Chondrocyte (in vitro differentiated cells): ENCODE measurements at regions not wholly inside any gene's neighbourhood (a gene's known extent, or its start where the extent isn't known, plus 50 kb on each side); places are given as distances from the start of the nearest gene placed in this dataset.

Source experiments
- DNase-seq: peaks from one replicate; pipeline ENCODE4 v3.0.0; 2021; ENCODE audit warnings: mixed read lengths, low spot score
- H3K27ac Mint-ChIP-seq: one replicate; pipeline ENCODE4 v1.8.0; 2021; ENCODE audit warnings: mild to moderate bottlenecking, moderate library complexity, mixed read lengths; ENCODE audit not compliant: unreplicated experiment
- H3K27me3 Mint-ChIP-seq: 2 replicates; pipeline ENCODE4 v1.8.0; 2021; ENCODE audit warnings: low read depth, mixed read lengths
- H3K36me3 Mint-ChIP-seq: 2 replicates; pipeline ENCODE4 v1.8.0; 2021; ENCODE audit warnings: low read depth, mixed read lengths
- H3K4me1 Mint-ChIP-seq: 2 replicates; pipeline ENCODE4 v1.8.0; 2021; ENCODE audit warnings: low read depth, mild to moderate bottlenecking, mixed read lengths
- H3K4me3 Mint-ChIP-seq: one replicate; pipeline ENCODE4 v1.8.0; 2021; ENCODE audit warnings: mild to moderate bottlenecking, moderate library complexity, mixed read lengths; ENCODE audit not compliant: unreplicated experiment
- H3K9me3 Mint-ChIP-seq: 2 replicates; pipeline ENCODE4 v1.8.0; 2021; ENCODE audit warnings: low read depth, mixed read lengths
- CTCF ChIP-seq: fragments of 200-600 bp; sonication (generic); IDR thresholded peaks from 2 replicates; pipeline ENCODE4 v1.5.0; 2021; ENCODE audit warnings: antibody characterized with exemption, mild to moderate bottlenecking, moderate library complexity

- Mint-ChIP-seq H3K4me1 (peaks cover 21% of the 10 kb centered on the region), H3K27ac (no peak overlapping the region), H3K4me3 (no peak overlapping the region), H3K36me3 (no peaks in the 10 kb centered on the region), H3K9me3 (no peaks in the 10 kb centered on the region), H3K27me3 (no peaks in the 10 kb centered on the region)
- DNase-seq, result no peak
- TF ChIP-seq CTCF, result no peak
Observed at GRCh38 chr12:58296863-58297262, 355.5 kb downstream of the ATP23 start.

GRCh38 chr12:58298803-58299202 is 357.4 kb downstream of the ATP23 start:
- no peaks in the 10 kb centered on the region for H3K27me3 Mint-ChIP-seq
- peaks cover 30% of the 10 kb centered on the region for H3K4me1 Mint-ChIP-seq
- no peaks in the 10 kb centered on the region for H3K36me3 Mint-ChIP-seq
- no peak for TF ChIP-seq CTCF
- H3K27ac Mint-ChIP-seq, result no peak overlapping the region
- no peak for DNase-seq
- H3K4me3 Mint-ChIP-seq, result no peak overlapping the region
- no peaks in the 10 kb centered on the region for H3K9me3 Mint-ChIP-seq

DNA sequence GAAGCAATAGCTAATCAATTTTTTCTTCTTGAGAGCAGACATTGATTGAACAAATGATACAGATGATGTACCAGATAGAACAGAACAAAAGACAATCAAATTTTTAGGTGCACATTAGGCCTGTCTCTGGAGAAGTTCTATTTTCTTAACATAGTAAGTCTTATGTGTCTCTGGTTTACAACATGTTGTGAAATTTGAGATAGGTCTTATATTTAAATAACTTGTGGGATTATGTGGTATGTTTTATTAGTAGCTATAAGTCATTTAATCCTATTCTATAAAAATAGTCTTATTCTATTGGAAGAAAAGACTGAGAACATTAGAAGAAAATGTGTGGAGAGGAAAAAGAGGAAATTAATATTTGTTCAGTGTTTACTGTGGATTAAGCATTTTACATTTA is 358.0 kb downstream of the ATP23 start:
- no peak overlapping the region for H3K27ac Mint-ChIP-seq
- no peaks in the 10 kb centered on the region for H3K36me3 Mint-ChIP-seq
- DNase-seq, result no peak
- H3K4me1 Mint-ChIP-seq, result peaks cover 30% of the 10 kb centered on the region
- no peak for TF ChIP-seq CTCF
- H3K9me3 Mint-ChIP-seq, result no peaks in the 10 kb centered on the region
- H3K27me3 Mint-ChIP-seq, result no peaks in the 10 kb centered on the region
- H3K4me3 Mint-ChIP-seq, result no peak overlapping the region

DNA sequence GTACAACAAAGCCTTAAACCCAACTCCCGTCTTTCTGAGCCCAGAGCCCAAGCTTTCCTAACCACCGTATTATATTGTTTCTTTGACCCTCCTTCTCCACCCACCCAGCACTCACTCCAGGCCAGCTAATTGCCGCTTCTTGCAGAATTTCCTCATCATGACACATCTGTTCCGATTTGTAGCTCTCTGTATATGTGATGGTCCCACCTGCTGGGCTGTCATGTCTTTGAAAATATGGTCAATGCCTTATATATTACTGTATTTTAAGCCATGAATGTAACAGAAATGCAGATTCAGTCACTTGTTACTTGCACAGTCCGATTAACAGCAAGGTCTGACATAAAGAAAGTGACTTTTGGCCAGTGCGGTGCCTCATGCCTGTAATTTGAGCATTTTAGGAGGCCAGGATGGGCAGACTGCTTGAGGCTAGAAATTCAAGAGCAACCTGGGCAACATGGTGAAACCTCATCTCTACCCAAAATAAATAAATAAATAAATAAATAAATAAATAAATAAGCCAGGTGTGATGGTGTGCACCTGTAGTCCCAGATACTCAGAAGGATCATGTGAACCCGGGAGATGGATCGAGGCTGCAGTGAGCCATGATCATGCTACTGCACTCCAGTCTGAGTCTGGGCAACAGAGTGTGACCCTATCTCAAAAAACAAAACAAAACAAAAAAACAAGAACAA is 359.8 kb downstream of the ATP23 start:
- Mint-ChIP-seq H3K36me3 (no peaks in the 10 kb centered on the region), H3K4me3 (no peak overlapping the region), H3K4me1 (peaks cover 30% of the 10 kb centered on the region), H3K9me3 (no peaks in the 10 kb centered on the region), H3K27ac (peak overlapping the region; percentile 20), H3K27me3 (no peaks in the 10 kb centered on the region)
- TF ChIP-seq CTCF, result no peak
- DNase-seq, result no peak

GRCh38 chr12:58301730-58302122 is 360.4 kb downstream of the ATP23 start:
- peak overlapping the region; percentile 20 for H3K27ac Mint-ChIP-seq
- H3K9me3 Mint-ChIP-seq, result peaks cover 4% of the 10 kb centered on the region
- no peak for DNase-seq

More at GRCh38 chr12:58301730-58302122, 360.4 kb downstream of the ATP23 start:
- Mint-ChIP-seq H3K27me3 (no peaks in the 10 kb centered on the region), H3K4me3 (no peak overlapping the region), H3K36me3 (no peaks in the 10 kb centered on the region), H3K4me1 (peaks cover 30% of the 10 kb centered on the region)
- TF ChIP-seq CTCF, result no peak
